GM12878 (cell line): ENCODE measurements at regions not wholly inside any gene's neighbourhood (a gene's known extent, or its start where the extent isn't known, plus 50 kb on each side); places are given as distances from the start of the nearest gene placed in this dataset.

Experiments
- ATAC-seq: fragments of 200-7000 bp; cut with Tn5 transposase; 3 replicates; pipeline ENCODE4 v1.9.1; 2020; ENCODE audit warnings: mild to moderate bottlenecking, moderate library complexity
- BruUV-seq: library from RNA; stranded (reverse); fragments of 400-500 nt; replicated peaks from 2 replicates; lab custom pipeline; 2021; lab: Mats Ljungman, UMichigan
- CTCF ChIA-PET: fragments of 300-600 bp; sonication (Branson Sonifier 250); formaldehyde crosslinking; extraction: SDS; loops from one replicate; lab custom pipeline; 2021; ENCODE audit warnings: inconsistent platforms; lab: Yijun Ruan, JAX
- POLR2A ChIA-PET: fragments of 350-600 bp; formaldehyde crosslinking; extraction: SDS; loops from one replicate; lab custom pipeline; 2021; ENCODE audit warnings: inconsistent platforms; lab: Charles Lee
- RAD21 ChIA-PET: fragments of 300-600 bp; sonication (Branson Sonifier 250); formaldehyde crosslinking; loops from one replicate; lab custom pipeline; 2023; ENCODE audit warnings: antibody characterized with exemption; ENCODE audit not compliant: unreplicated experiment; lab: Charles Lee
- SMC1A ChIA-PET: fragments of 300-600 bp; sonication (Branson Sonifier 250); formaldehyde crosslinking; loops from one replicate; lab custom pipeline; 2023; ENCODE audit not compliant: unreplicated experiment, uncharacterized antibody; lab: Charles Lee
- DNase-seq: peaks from one replicate; pipeline ENCODE4 v3.0.0-alpha.2; 2011; ENCODE audit warnings: low read depth, low spot score
- FAIRE-seq: peaks from 3 replicates; lab custom pipeline; 2011; peaks lifted over from hg19 to GRCh38; lab: Jason Lieb, UNC
- H2AFZ ChIP-seq: 2 replicates; pipeline ENCODE4 v1.6.0; 2011; ENCODE audit warnings: low read depth, low read length, control low read depth; ENCODE audit not compliant: control insufficient read depth
- H3K27ac ChIP-seq: 2 replicates; pipeline ENCODE4 v1.5.1; 2011; ENCODE audit warnings: control low read depth; ENCODE audit not compliant: control insufficient read depth, insufficient read depth
- H3K27me3 ChIP-seq, 2 experiments: replicated peaks in 1 of 2; 2 replicates each; pipeline versions ENCODE4 v1.6.0 to v1.6.1; 2011; ENCODE audit warnings: low read length in 1 of 2; ENCODE audit not compliant: control insufficient read depth in 2 of 2, insufficient read depth in 2 of 2
- H3K36me3 ChIP-seq, 2 experiments: 2 replicates each; pipeline ENCODE4 v1.5.1; 2011; ENCODE audit warnings: low read length in 1 of 2; ENCODE audit not compliant: control insufficient read depth in 2 of 2, insufficient read depth in 2 of 2
- H3K4me1 ChIP-seq: 2 replicates; pipeline ENCODE4 v1.6.1; 2011; ENCODE audit warnings: mild to moderate bottlenecking, low read length, moderate library complexity, mixed read lengths; ENCODE audit not compliant: control insufficient read depth, insufficient read depth
- H3K4me2 ChIP-seq: 2 replicates; pipeline ENCODE4 v1.6.0; 2011; ENCODE audit warnings: control low read depth; ENCODE audit not compliant: control insufficient read depth, insufficient read depth
- H3K4me3 ChIP-seq: fragments of 200-600 bp; sonication (generic); 2 replicates; pipeline ENCODE4 v1.5.1; 2016
- H3K79me2 ChIP-seq: 2 replicates; pipeline ENCODE4 v1.6.0; 2011; ENCODE audit warnings: low read length; ENCODE audit not compliant: control insufficient read depth, insufficient read depth
- H3K9ac ChIP-seq: 2 replicates; pipeline ENCODE4 v1.8.0; 2011; ENCODE audit warnings: low read length, control low read depth, mixed read lengths; ENCODE audit not compliant: control insufficient read depth, insufficient read depth
- H3K9me3 ChIP-seq: replicated peaks from 3 replicates; pipeline ENCODE4 v1.5.1; 2011; ENCODE audit warnings: mild to moderate bottlenecking, low read length; ENCODE audit not compliant: control insufficient read depth, insufficient read depth
- H4K20me1 ChIP-seq: 2 replicates; pipeline ENCODE4 v1.6.0; 2011; ENCODE audit not compliant: control insufficient read depth, insufficient read depth
- CBFB ChIP-seq: IDR thresholded peaks from 2 replicates; pipeline ENCODE4 v1.6.1; 2016; ENCODE audit warnings: antibody characterized with exemption, low read depth
- CBX3 ChIP-seq: fragments of 200-600 bp; sonication (generic); IDR thresholded peaks from 2 replicates; pipeline ENCODE4 v1.6.1; 2016; ENCODE audit warnings: low read depth, borderline replicate concordance
- MTA3 ChIP-seq: IDR thresholded peaks from 2 replicates; pipeline ENCODE4 v1.6.1; 2012; ENCODE audit warnings: low read length, inconsistent platforms, borderline replicate concordance
- MYB ChIP-seq: fragments of 150-350 bp; IDR thresholded peaks from 2 replicates; pipeline ENCODE4 v1.6.1; 2014; ENCODE audit warnings: mild to moderate bottlenecking, low read depth, low read length, borderline replicate concordance
- NFYB ChIP-seq: IDR thresholded peaks from 2 replicates; pipeline ENCODE4 v1.6.1; 2011; ENCODE audit warnings: low read depth, mild to moderate bottlenecking, low read length, improper control_type of control experiment, moderate library complexity; ENCODE audit not compliant: insufficient read depth
- RCOR1 ChIP-seq: conservative IDR thresholded peaks from 2 replicates; pipeline ENCODE4 v1.6.1; 2012; ENCODE audit warnings: low read depth, low read length, improper control_type of control experiment
- SIX5 ChIP-seq: IDR thresholded peaks from 2 replicates; pipeline ENCODE4 v1.6.1; 2011; ENCODE audit warnings: mild to moderate bottlenecking, low read depth, low read length, moderate library complexity; ENCODE audit not compliant: severe bottlenecking
- YY1 ChIP-seq: IDR thresholded peaks from 2 replicates; pipeline ENCODE4 v1.6.1; 2011; ENCODE audit warnings: low read depth, mild to moderate bottlenecking, low read length
- WGBS: methylation state at CpG from one replicate; pipeline ENCODE4 v1.1.6; 2016; ENCODE audit warnings: low lambda C conversion rate; ENCODE audit not compliant: insufficient replicate concordance, insufficient coverage; ENCODE audit errors: missing lambda C conversion rate; 5-methylcytosine and 5-hydroxymethylcytosine counted together
- in situ Hi-C: fragments of 300-500 bp; cut with MboI; formaldehyde crosslinking; loops from 9 replicates; pipeline ENCODE4 v1.14.3; 2018; ENCODE audit warnings: mixed read lengths
- intact Hi-C: fragments of 100-400 bp; cut with micrococcal nuclease; formaldehyde crosslinking; loops from one replicate; pipeline ENCODE4 v1.14.2; 2022; ENCODE audit not compliant: unreplicated experiment
- TF ChIP-seq, protein P1 (sequence below): IDR thresholded peaks from 2 replicates; pipeline ENCODE4 v1.6.1; 2012; ENCODE audit warnings: low read depth, low read length, improper control_type of control experiment
- TF ChIP-seq, protein P2 (sequence below): fragments of 450-650 bp; IDR thresholded peaks from 2 replicates; pipeline ENCODE4 v1.6.1; 2017; ENCODE audit warnings: low read depth, mild to moderate bottlenecking, moderate library complexity
- TF ChIP-seq, protein P3 (sequence below): fragments of 150-350 bp; IDR thresholded peaks from 2 replicates; pipeline ENCODE4 v1.6.1; 2016; ENCODE audit warnings: low read depth, low read length

DNA sequence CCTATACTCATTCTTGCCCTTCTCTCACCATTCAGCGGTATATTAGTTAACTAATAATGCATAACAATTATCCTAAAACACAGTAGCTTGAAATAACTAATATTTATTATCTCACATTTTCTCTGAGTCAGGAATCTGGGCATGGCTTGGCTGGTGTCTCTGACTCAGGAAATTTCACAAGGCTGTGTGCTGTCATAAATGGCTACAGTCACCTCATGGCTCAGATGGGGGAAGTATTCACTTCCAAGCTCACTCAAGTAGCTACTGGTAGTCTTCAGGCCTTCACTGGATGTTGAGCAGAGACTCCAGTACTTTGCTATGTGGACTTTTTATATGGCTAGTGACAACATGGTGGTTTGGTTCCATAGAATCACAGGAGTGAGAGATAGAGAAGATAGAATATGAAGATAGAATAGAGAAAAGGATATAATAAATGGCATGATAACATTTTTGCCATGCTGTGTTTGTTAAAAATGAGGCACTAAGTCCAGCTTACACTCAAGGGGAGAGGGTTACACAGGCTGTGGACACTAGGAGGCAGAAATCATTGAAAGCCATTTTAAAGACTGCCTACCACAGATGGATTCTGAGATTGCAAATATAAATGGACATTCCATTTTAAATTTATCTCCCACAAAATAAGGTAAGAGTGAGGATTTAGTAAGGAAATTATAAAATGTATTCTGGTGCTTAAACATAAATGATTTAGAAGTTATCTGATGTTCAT is 997.8 kb upstream of the CHORDC1 start:
- BruUV-seq: no TSS peak
- no peak for FAIRE-seq
- WGBS: 0% methylated on average over 1 of the region's 1 CpG
- RAD21 ChIA-PET: no interaction called here
- intact Hi-C loops (no loop called here), in situ Hi-C loops (no loop called here)
- no peak for DNase-seq
- H3K9ac ChIP-seq: no peak overlapping the region
- POLR2A ChIA-PET: no interaction called here
- H3K79me2 ChIP-seq: no peaks in the 10 kb centered on the region
- CTCF ChIA-PET: interaction anchor here (1.0 to 1.6 kb wide), 2 partner anchors 27 to 745 kb away, joined by 3 to 5 read pairs; no protein-coding TSS in a partner anchor
- no peaks in the 10 kb centered on the region for H3K27me3 ChIP-seq
- no peaks in the 10 kb centered on the region for H3K9me3 ChIP-seq
- H2AFZ ChIP-seq: no peak overlapping the region
- H3K4me1 ChIP-seq: no peaks in the 10 kb centered on the region
- H3K4me2 ChIP-seq: no peak overlapping the region
- no peak for ATAC-seq
- no peak overlapping the region for H3K27ac ChIP-seq
- H4K20me1 ChIP-seq: no peaks in the 10 kb centered on the region
- no peaks in the 10 kb centered on the region for H3K36me3 ChIP-seq
- no peak overlapping the region for H3K4me3 ChIP-seq
- TF ChIP-seq, protein P1, sequence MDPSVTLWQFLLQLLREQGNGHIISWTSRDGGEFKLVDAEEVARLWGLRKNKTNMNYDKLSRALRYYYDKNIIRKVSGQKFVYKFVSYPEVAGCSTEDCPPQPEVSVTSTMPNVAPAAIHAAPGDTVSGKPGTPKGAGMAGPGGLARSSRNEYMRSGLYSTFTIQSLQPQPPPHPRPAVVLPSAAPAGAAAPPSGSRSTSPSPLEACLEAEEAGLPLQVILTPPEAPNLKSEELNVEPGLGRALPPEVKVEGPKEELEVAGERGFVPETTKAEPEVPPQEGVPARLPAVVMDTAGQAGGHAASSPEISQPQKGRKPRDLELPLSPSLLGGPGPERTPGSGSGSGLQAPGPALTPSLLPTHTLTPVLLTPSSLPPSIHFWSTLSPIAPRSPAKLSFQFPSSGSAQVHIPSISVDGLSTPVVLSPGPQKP: no peak
- no peak for TF ChIP-seq CBX3
- no peak for TF ChIP-seq YY1
- SMC1A ChIA-PET: no interaction called here

DNA sequence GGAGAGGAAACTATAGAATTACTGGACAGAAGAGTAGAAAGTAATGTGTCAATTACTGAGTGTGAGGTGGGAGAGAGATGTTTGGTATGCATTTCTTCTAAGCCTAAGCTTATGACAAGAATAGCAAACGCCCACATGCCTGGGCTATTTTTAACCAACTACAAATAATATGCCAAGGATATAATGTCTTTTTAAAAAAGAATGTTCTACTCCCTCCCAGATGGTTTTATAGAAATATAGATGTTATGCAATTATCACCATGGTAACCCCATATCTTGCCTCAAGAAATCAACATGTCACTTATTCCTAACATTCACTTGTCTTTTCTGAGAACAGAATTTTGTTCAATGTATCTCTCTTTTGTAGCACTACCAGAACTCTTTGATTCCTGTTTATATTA is 996.7 kb upstream of the CHORDC1 start:
- no peaks in the 10 kb centered on the region for H3K9me3 ChIP-seq
- SMC1A ChIA-PET: no interaction called here
- H3K9ac ChIP-seq: no peak overlapping the region
- no peaks in the 10 kb centered on the region for H3K36me3 ChIP-seq
- H2AFZ ChIP-seq: no peak overlapping the region
- no peaks in the 10 kb centered on the region for H3K27me3 ChIP-seq
- WGBS: 0% methylated on average over 1 of the region's 1 CpG
- no TSS peak for BruUV-seq
- no peak for FAIRE-seq
- RAD21 ChIA-PET: no interaction called here
- POLR2A ChIA-PET: no interaction called here
- intact Hi-C loops (no loop called here), in situ Hi-C loops (no loop called here)
- DNase-seq: no peak
- H3K79me2 ChIP-seq: no peaks in the 10 kb centered on the region
- H3K27ac ChIP-seq: no peak overlapping the region
- no peaks in the 10 kb centered on the region for H4K20me1 ChIP-seq
- no peak overlapping the region for H3K4me3 ChIP-seq
- CTCF ChIA-PET: interaction anchor here (1.0 to 1.6 kb wide), 3 partner anchors 28 to 744 kb away, joined by 3 to 5 read pairs (median 5); no protein-coding TSS in a partner anchor
- ATAC-seq: no peak
- H3K4me1 ChIP-seq: no peaks in the 10 kb centered on the region
- no peak overlapping the region for H3K4me2 ChIP-seq
- TF ChIP-seq, protein P2, sequence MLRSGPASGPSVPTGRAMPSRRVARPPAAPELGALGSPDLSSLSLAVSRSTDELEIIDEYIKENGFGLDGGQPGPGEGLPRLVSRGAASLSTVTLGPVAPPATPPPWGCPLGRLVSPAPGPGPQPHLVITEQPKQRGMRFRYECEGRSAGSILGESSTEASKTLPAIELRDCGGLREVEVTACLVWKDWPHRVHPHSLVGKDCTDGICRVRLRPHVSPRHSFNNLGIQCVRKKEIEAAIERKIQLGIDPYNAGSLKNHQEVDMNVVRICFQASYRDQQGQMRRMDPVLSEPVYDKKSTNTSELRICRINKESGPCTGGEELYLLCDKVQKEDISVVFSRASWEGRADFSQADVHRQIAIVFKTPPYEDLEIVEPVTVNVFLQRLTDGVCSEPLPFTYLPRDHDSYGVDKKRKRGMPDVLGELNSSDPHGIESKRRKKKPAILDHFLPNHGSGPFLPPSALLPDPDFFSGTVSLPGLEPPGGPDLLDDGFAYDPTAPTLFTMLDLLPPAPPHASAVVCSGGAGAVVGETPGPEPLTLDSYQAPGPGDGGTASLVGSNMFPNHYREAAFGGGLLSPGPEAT: no peak
- TF ChIP-seq SIX5 (no peak), NFYB (no peak), CBFB (no peak), MYB (no peak), RCOR1 (no peak), MTA3 (no peak)
- TF ChIP-seq, protein P3, sequence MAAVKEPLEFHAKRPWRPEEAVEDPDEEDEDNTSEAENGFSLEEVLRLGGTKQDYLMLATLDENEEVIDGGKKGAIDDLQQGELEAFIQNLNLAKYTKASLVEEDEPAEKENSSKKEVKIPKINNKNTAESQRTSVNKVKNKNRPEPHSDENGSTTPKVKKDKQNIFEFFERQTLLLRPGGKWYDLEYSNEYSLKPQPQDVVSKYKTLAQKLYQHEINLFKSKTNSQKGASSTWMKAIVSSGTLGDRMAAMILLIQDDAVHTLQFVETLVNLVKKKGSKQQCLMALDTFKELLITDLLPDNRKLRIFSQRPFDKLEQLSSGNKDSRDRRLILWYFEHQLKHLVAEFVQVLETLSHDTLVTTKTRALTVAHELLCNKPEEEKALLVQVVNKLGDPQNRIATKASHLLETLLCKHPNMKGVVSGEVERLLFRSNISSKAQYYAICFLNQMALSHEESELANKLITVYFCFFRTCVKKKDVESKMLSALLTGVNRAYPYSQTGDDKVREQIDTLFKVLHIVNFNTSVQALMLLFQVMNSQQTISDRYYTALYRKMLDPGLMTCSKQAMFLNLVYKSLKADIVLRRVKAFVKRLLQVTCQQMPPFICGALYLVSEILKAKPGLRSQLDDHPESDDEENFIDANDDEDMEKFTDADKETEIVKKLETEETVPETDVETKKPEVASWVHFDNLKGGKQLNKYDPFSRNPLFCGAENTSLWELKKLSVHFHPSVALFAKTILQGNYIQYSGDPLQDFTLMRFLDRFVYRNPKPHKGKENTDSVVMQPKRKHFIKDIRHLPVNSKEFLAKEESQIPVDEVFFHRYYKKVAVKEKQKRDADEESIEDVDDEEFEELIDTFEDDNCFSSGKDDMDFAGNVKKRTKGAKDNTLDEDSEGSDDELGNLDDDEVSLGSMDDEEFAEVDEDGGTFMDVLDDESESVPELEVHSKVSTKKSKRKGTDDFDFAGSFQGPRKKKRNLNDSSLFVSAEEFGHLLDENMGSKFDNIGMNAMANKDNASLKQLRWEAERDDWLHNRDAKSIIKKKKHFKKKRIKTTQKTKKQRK: no peak
